ENCODE measurements at regions not wholly inside any gene's neighbourhood (a gene's known extent, or its start where the extent isn't known, plus 50 kb on each side); places are given as distances from the start of the nearest gene placed in this dataset.
"Not testable (repeated sequence)": the region's sequence is repeated elsewhere in the genome, so short reads cannot be mapped to it uniquely, and the experiment has no call there.

GRCh38 chr4:117014236-117014635 is 71.1 kb downstream of the TRAM1L1 start:
- TF ChIP-seq CTCF (conservative IDR thresholded peaks at IDR 0.05) (no peak), ZFX (IDR thresholded peaks at IDR 0.05) (no peak)
- no peak overlapping the region for H3K27ac ChIP-seq

GRCh38 chr4:117010671-117011070 is 74.7 kb downstream of the TRAM1L1 start:
- no peak overlapping the region for H3K27ac ChIP-seq
- no peak for TF ChIP-seq ZFX (IDR thresholded peaks at IDR 0.05)
- TF ChIP-seq CTCF (conservative IDR thresholded peaks at IDR 0.05): no peak

- TF ChIP-seq CTCF (conservative IDR thresholded peaks at IDR 0.05): no peak
- no peak for TF ChIP-seq ZFX (IDR thresholded peaks at IDR 0.05)
- H3K27ac ChIP-seq: no peak overlapping the region
Observed at GRCh38 chr4:117001077-117001476, 84.3 kb downstream of the TRAM1L1 start.

- H3K27ac ChIP-seq: no peak overlapping the region
- TF ChIP-seq ZFX (IDR thresholded peaks at IDR 0.05) (no peak), CTCF (conservative IDR thresholded peaks at IDR 0.05) (no peak)
Observed at GRCh38 chr4:116982656-116983055, 102.7 kb downstream of the TRAM1L1 start.

GRCh38 chr4:116980436-116980835 is 104.9 kb downstream of the TRAM1L1 start:
- H3K27ac ChIP-seq: not testable (repeated sequence)

- TF ChIP-seq ZFX (IDR thresholded peaks at IDR 0.05) (no peak), CTCF (conservative IDR thresholded peaks at IDR 0.05) (no peak)
- H3K27ac ChIP-seq: no peak overlapping the region
Observed at GRCh38 chr4:116959045-116959444, 126.3 kb downstream of the TRAM1L1 start.

- TF ChIP-seq CTCF (conservative IDR thresholded peaks at IDR 0.05): no peak
- TF ChIP-seq ZFX (IDR thresholded peaks at IDR 0.05): no peak
- no peak overlapping the region for H3K27ac ChIP-seq
Observed at GRCh38 chr4:116953947-116954346, 131.4 kb downstream of the TRAM1L1 start.

GRCh38 chr4:116952530-116953136 is 132.7 kb downstream of the TRAM1L1 start:
- no peak for TF ChIP-seq CTCF (conservative IDR thresholded peaks at IDR 0.05)
- TF ChIP-seq ZFX (IDR thresholded peaks at IDR 0.05): no peak
- no peak overlapping the region for H3K27ac ChIP-seq

Measured in C4-2B (cell line).